ENCODE measurements at regions not wholly inside any gene's neighbourhood (a gene's known extent, or its start where the extent isn't known, plus 50 kb on each side); places are given as distances from the start of the nearest gene placed in this dataset.
A peak's percentile ranks its signal among the peaks of the same experiment; 100 is the strongest.

DNA sequence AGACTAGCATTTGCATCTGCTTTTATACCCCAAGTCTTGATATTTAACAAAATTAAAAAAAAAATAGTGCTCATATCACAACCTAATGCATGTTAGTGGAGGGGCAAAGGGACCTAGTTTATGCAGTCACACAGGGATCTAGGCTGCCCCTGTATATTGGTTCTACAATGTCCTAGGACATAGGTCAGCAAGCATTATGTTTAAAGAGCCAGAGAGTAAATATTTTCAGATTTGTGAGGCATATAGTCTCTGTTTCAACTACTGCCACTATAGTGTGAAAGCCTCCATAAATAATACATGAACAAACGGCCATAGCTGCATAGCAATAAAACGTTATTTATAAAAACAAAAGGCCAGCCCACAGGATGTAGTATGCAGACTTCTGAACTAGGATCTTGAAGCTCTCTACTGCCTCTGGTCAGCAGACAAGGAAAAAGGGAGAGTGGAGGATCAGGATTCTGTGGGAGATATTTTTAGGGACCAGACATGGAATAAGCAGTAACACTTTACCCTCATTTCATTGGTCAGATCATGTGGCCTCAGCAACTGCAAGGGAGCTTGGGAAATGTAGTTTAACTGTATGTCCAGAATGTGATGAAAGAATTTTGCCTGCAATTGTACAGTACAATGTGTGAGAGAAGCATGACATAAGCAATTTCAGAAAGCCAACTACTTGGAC is 414.2 kb upstream of the SPTLC3 start:
- Histone ChIP-seq H3K9ac (no peak overlapping the region), H3F3A (ENCODE audit: low read depth) (no peaks in the 10 kb centered on the region), H3K4me3 (no peak overlapping the region), H3K79me2 (ENCODE audit: low read depth) (no peaks in the 10 kb centered on the region), H3K27ac (no peak overlapping the region), H4K20me1 (ENCODE audit: low read depth) (no peaks in the 10 kb centered on the region), H3K27me3 (no peaks in the 10 kb centered on the region), H3K4me2 (no peak overlapping the region), H3K36me3 (no peaks in the 10 kb centered on the region), H3K4me1 (no peaks in the 10 kb centered on the region), H2AFZ (replicated peaks) (peak overlapping the region; percentile 24), H3K9me3 (ENCODE audit: low read depth) (no peaks in the 10 kb centered on the region)
- peaks cover 4% of the 10 kb centered on the region for H3K27me3 Mint-ChIP-seq (ENCODE audit: insufficient read depth, low read depth)
- H3K36me3 Mint-ChIP-seq: no peaks in the 10 kb centered on the region
- DNase-seq (ENCODE audit: low spot score): no peak
- H3K4me1 Mint-ChIP-seq: no peaks in the 10 kb centered on the region
- H3K27ac Mint-ChIP-seq: no peak overlapping the region
- no peaks in the 10 kb centered on the region for H3K9me3 Mint-ChIP-seq
- no peak overlapping the region for H3K4me3 Mint-ChIP-seq
- TF ChIP-seq EZH2phosphoT487 (IDR thresholded peaks at IDR 0.05) (no peak), EZH2 (IDR thresholded peaks at IDR 0.05) (no peak)
- TF ChIP-seq, protein P1, sequence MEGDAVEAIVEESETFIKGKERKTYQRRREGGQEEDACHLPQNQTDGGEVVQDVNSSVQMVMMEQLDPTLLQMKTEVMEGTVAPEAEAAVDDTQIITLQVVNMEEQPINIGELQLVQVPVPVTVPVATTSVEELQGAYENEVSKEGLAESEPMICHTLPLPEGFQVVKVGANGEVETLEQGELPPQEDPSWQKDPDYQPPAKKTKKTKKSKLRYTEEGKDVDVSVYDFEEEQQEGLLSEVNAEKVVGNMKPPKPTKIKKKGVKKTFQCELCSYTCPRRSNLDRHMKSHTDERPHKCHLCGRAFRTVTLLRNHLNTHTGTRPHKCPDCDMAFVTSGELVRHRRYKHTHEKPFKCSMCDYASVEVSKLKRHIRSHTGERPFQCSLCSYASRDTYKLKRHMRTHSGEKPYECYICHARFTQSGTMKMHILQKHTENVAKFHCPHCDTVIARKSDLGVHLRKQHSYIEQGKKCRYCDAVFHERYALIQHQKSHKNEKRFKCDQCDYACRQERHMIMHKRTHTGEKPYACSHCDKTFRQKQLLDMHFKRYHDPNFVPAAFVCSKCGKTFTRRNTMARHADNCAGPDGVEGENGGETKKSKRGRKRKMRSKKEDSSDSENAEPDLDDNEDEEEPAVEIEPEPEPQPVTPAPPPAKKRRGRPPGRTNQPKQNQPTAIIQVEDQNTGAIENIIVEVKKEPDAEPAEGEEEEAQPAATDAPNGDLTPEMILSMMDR (IDR thresholded peaks at IDR 0.05): no peak

DNA sequence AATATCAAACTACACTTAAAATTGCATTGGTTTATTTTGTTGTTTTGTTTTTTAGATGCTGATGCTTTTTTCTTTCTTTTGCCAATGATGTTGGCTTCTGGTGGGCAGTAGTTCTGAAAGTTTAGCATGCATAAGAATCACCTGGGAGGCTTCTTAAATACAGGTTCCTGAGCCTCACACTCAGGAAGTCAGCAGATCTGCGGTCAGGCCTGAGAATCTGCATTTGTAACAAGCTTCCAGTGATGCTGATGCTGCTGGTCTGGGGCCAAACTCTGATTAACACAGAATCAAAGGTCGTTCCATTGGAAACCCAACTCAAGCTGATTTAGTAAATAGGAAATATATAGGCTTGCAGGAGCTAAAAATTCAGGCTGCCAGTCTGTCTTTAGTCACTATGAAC is 412.9 kb upstream of the SPTLC3 start:
- H4K20me1 ChIP-seq (ENCODE audit: low read depth): no peaks in the 10 kb centered on the region
- no peak for DNase-seq (ENCODE audit: low spot score)
- TF ChIP-seq EZH2phosphoT487 (IDR thresholded peaks at IDR 0.05): no peak
- TF ChIP-seq, protein P1 (IDR thresholded peaks at IDR 0.05): no peak
- no peak for TF ChIP-seq EZH2 (IDR thresholded peaks at IDR 0.05)
- no peak overlapping the region for H3K4me3 ChIP-seq
- no peak overlapping the region for H3K27ac ChIP-seq
- Mint-ChIP-seq H3K9me3 (no peaks in the 10 kb centered on the region), H3K4me3 (no peak overlapping the region), H3K27ac (no peak overlapping the region), H3K27me3 (ENCODE audit: insufficient read depth, low read depth) (peaks cover 2% of the 10 kb centered on the region), H3K4me1 (no peaks in the 10 kb centered on the region), H3K36me3 (no peaks in the 10 kb centered on the region)
- H3K4me2 ChIP-seq: no peak overlapping the region
- H3K4me1 ChIP-seq: no peaks in the 10 kb centered on the region
- no peak overlapping the region for H2AFZ ChIP-seq (replicated peaks)
- H3K36me3 ChIP-seq: no peaks in the 10 kb centered on the region
- no peaks in the 10 kb centered on the region for H3K27me3 ChIP-seq
- H3K79me2 ChIP-seq (ENCODE audit: low read depth): no peaks in the 10 kb centered on the region
- H3K9me3 ChIP-seq (ENCODE audit: low read depth): no peaks in the 10 kb centered on the region
- no peaks in the 10 kb centered on the region for H3F3A ChIP-seq (ENCODE audit: low read depth)
- H3K9ac ChIP-seq: no peak overlapping the region

DNA sequence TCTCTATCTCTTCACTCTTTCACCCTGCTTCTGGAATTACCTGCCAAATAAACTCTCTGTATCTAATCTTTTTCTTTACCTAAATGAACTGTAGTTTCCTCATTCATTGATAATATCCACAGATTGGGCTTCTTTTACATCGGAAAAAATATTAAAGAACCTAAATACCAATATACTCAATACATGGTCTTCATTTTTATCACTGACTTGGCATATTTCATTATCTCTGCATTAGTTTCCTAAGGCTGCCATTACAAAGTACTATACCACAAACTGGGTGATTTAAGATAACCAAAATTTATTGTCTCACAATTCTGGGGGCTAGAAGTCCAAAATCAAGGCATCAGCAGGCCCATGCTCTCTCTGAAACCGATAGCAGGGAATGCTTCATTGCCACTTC is 411.9 kb upstream of the SPTLC3 start:
- Mint-ChIP-seq H3K27ac (no peak overlapping the region), H3K4me3 (no peak overlapping the region), H3K4me1 (no peaks in the 10 kb centered on the region), H3K27me3 (ENCODE audit: insufficient read depth, low read depth) (peaks cover 2% of the 10 kb centered on the region), H3K36me3 (no peaks in the 10 kb centered on the region), H3K9me3 (no peaks in the 10 kb centered on the region)
- H2AFZ ChIP-seq (replicated peaks): no peak overlapping the region
- H3K4me1 ChIP-seq: no peaks in the 10 kb centered on the region
- no peaks in the 10 kb centered on the region for H3K27me3 ChIP-seq
- TF ChIP-seq EZH2phosphoT487 (IDR thresholded peaks at IDR 0.05) (no peak), EZH2 (IDR thresholded peaks at IDR 0.05) (no peak)
- TF ChIP-seq, protein P1 (IDR thresholded peaks at IDR 0.05): no peak
- H3F3A ChIP-seq (ENCODE audit: low read depth): no peaks in the 10 kb centered on the region
- H3K9me3 ChIP-seq (ENCODE audit: low read depth): no peaks in the 10 kb centered on the region
- H3K79me2 ChIP-seq (ENCODE audit: low read depth): no peaks in the 10 kb centered on the region
- DNase-seq (ENCODE audit: low spot score): no peak
- H3K4me2 ChIP-seq: no peak overlapping the region
- H4K20me1 ChIP-seq (ENCODE audit: low read depth): no peaks in the 10 kb centered on the region
- no peaks in the 10 kb centered on the region for H3K36me3 ChIP-seq
- H3K9ac ChIP-seq: no peak overlapping the region
- no peak overlapping the region for H3K27ac ChIP-seq
- H3K4me3 ChIP-seq: no peak overlapping the region
